H9 (cell line): ENCODE measurements at regions not wholly inside any gene's neighbourhood (a gene's known extent, or its start where the extent isn't known, plus 50 kb on each side); places are given as distances from the start of the nearest gene placed in this dataset.

ENCODE experiments used
- DNase-seq: peaks from one replicate; pipeline ENCODE4 v3.0.0-alpha.2; 2017
- H2AFZ ChIP-seq: one replicate; pipeline ENCODE4 v1.6.1; 2013; ENCODE audit warnings: mild to moderate bottlenecking, low read length, control low read depth, moderate library complexity
- H2AK5ac ChIP-seq: 2 replicates; pipeline ENCODE4 v1.6.1; 2013; ENCODE audit warnings: low read length, control low read depth, mixed read lengths; ENCODE audit not compliant: insufficient read length
- H2BK120ac ChIP-seq: one replicate; pipeline ENCODE4 v1.6.1; 2013; ENCODE audit warnings: low read depth, mild to moderate bottlenecking, low read length, control low read depth, inconsistent platforms; ENCODE audit not compliant: poor library complexity, severe bottlenecking
- H2BK12ac ChIP-seq: 2 replicates; pipeline ENCODE4 v1.6.1; 2013; ENCODE audit warnings: low read length, control low read depth, mixed read lengths, low read depth; ENCODE audit not compliant: insufficient read length
- H2BK15ac ChIP-seq: 2 replicates; pipeline ENCODE4 v1.6.1; 2013; ENCODE audit warnings: low read depth, low read length, control low read depth
- H2BK20ac ChIP-seq: one replicate; pipeline ENCODE4 v1.6.1; 2013; ENCODE audit warnings: low read depth, mild to moderate bottlenecking, low read length, control low read depth, inconsistent platforms; ENCODE audit not compliant: poor library complexity, severe bottlenecking
- H2BK5ac ChIP-seq: 2 replicates; pipeline ENCODE4 v1.6.1; 2013; ENCODE audit warnings: low read length, control low read depth, mixed read lengths; ENCODE audit not compliant: insufficient read length
- H3K14ac ChIP-seq: 2 replicates; pipeline ENCODE4 v1.6.1; 2013; ENCODE audit warnings: low read length, control low read depth; ENCODE audit not compliant: insufficient read depth
- H3K18ac ChIP-seq: 2 replicates; pipeline ENCODE4 v1.6.1; 2013; ENCODE audit warnings: low read depth, mild to moderate bottlenecking, mixed read lengths, low read length, control low read depth; ENCODE audit not compliant: insufficient read length
- H3K23ac ChIP-seq: 2 replicates; pipeline ENCODE4 v1.6.1; 2013; ENCODE audit warnings: low read length, control low read depth, mixed read lengths, low read depth; ENCODE audit not compliant: insufficient read length
- H3K23me2 ChIP-seq: 2 replicates; pipeline ENCODE4 v1.6.1; 2013; ENCODE audit warnings: low read depth, mild to moderate bottlenecking, mixed read lengths, low read length, control low read depth; ENCODE audit not compliant: insufficient read length, poor library complexity, severe bottlenecking
- H3K27ac ChIP-seq: 2 replicates; pipeline ENCODE4 v1.5.1; 2013; ENCODE audit warnings: low read length, control low read depth, mixed read lengths, low read depth; ENCODE audit not compliant: insufficient read length
- H3K27me3 ChIP-seq: 2 replicates; pipeline ENCODE4 v1.6.1; 2013; ENCODE audit warnings: low read length, control low read depth, inconsistent platforms; ENCODE audit not compliant: insufficient read depth
- H3K4ac ChIP-seq: 2 replicates; pipeline ENCODE4 v1.6.1; 2013; ENCODE audit warnings: low read depth, mild to moderate bottlenecking, control low read depth, inconsistent platforms, low read length, moderate library complexity
- H3K4me1 ChIP-seq: 2 replicates; pipeline ENCODE4 v1.6.1; 2013; ENCODE audit warnings: low read length, control low read depth, inconsistent platforms; ENCODE audit not compliant: insufficient read depth
- H3K4me2 ChIP-seq: 2 replicates; pipeline ENCODE4 v1.6.1; 2013; ENCODE audit warnings: low read length, control low read depth, mixed read lengths; ENCODE audit not compliant: insufficient read length, insufficient read depth
- H3K56ac ChIP-seq: 2 replicates; pipeline ENCODE4 v1.6.1; 2013; ENCODE audit warnings: low read depth, mild to moderate bottlenecking, mixed read lengths, low read length, control low read depth; ENCODE audit not compliant: insufficient read length
- H3K79me1 ChIP-seq: 2 replicates; pipeline ENCODE4 v1.6.1; 2013; ENCODE audit warnings: low read depth, mild to moderate bottlenecking, moderate library complexity, low read length, control low read depth, inconsistent platforms; ENCODE audit not compliant: insufficient read depth, poor library complexity, severe bottlenecking
- H3K79me2 ChIP-seq: 2 replicates; pipeline ENCODE4 v1.6.1; 2013; ENCODE audit warnings: low read length, control low read depth, inconsistent platforms; ENCODE audit not compliant: insufficient read depth
- H3K9ac ChIP-seq: 2 replicates; pipeline ENCODE4 v1.6.1; 2013; ENCODE audit warnings: low read length, control low read depth, mixed read lengths; ENCODE audit not compliant: insufficient read length; ENCODE audit errors: extremely low read depth
- H3K9me3 ChIP-seq: one replicate; pipeline ENCODE4 v1.6.1; 2013; ENCODE audit warnings: low read depth, low read length, inconsistent platforms; ENCODE audit not compliant: control insufficient read depth
- H3T11ph ChIP-seq: one replicate; pipeline ENCODE4 v1.6.1; 2013; ENCODE audit warnings: mild to moderate bottlenecking, low read length, control low read depth, inconsistent platforms
- H4K20me1 ChIP-seq: one replicate; pipeline ENCODE4 v1.6.1; 2013; ENCODE audit not compliant: control insufficient read depth, insufficient read length, insufficient read depth
- H4K5ac ChIP-seq: 2 replicates; pipeline ENCODE4 v1.6.1; 2013; ENCODE audit warnings: low read depth, mild to moderate bottlenecking, mixed read lengths, low read length, control low read depth; ENCODE audit not compliant: insufficient read length
- H4K8ac ChIP-seq: replicated peaks from 2 replicates; pipeline ENCODE4 v1.6.1; 2013; ENCODE audit warnings: low read length, control low read depth, mixed read lengths, low read depth; ENCODE audit not compliant: insufficient read length
- H4K91ac ChIP-seq: 2 replicates; pipeline ENCODE4 v1.6.1; 2013; ENCODE audit warnings: low read depth, mild to moderate bottlenecking, moderate library complexity, mixed read lengths, low read length, control low read depth; ENCODE audit not compliant: insufficient read length
- H3K27ac Mint-ChIP-seq, 3 experiments: 2 replicates in 2 of 3; 3 replicates in 1 of 3; pipeline ENCODE4 v1.8.0; 2020 to 2021; ENCODE audit warnings: mixed read lengths in 3 of 3, mild to moderate bottlenecking in 1 of 3, moderate library complexity in 1 of 3
- H3K27me3 Mint-ChIP-seq: 2 replicates; pipeline ENCODE4 v1.8.0; 2021; ENCODE audit warnings: low read depth, mild to moderate bottlenecking, moderate library complexity, mixed read lengths
- H3K36me3 Mint-ChIP-seq, 3 experiments: 2 replicates in 2 of 3; 3 replicates in 1 of 3; pipeline ENCODE4 v1.8.0; 2020 to 2021; ENCODE audit warnings: low read depth in 3 of 3, mixed read lengths in 3 of 3; ENCODE audit not compliant: insufficient read depth in 1 of 3
- H3K4me1 Mint-ChIP-seq, 2 experiments: 2 replicates each; pipeline ENCODE4 v1.8.0; 2020; ENCODE audit warnings: mixed read lengths in 2 of 2
- H3K4me3 Mint-ChIP-seq, 2 experiments: 2 replicates in 1 of 2; 3 replicates in 1 of 2; pipeline ENCODE4 v1.8.0; 2020 to 2021; ENCODE audit warnings: mild to moderate bottlenecking in 2 of 2, mixed read lengths in 2 of 2, moderate library complexity in 1 of 2
- H3K9me3 Mint-ChIP-seq, 2 experiments: 2 replicates in 1 of 2; 3 replicates in 1 of 2; pipeline ENCODE4 v1.8.0; 2020; ENCODE audit warnings: mild to moderate bottlenecking in 2 of 2, mixed read lengths in 2 of 2, moderate library complexity in 1 of 2
- CTCF ChIP-seq: fragments of 200-600 bp; sonication (generic); conservative IDR thresholded peaks from 3 replicates; pipeline ENCODE4 v1.8.0; 2021; ENCODE audit warnings: antibody characterized with exemption, mild to moderate bottlenecking

- no peak overlapping the region for H3K23ac ChIP-seq
- no peak overlapping the region for H2BK5ac ChIP-seq
- no peak for TF ChIP-seq CTCF
- no peak overlapping the region for H3K4me2 ChIP-seq
- no peaks in the 10 kb centered on the region for H3K4me1 ChIP-seq
- H4K8ac ChIP-seq, result no peak overlapping the region
- no peak overlapping the region for H4K91ac ChIP-seq
- H4K20me1 ChIP-seq, result no peaks in the 10 kb centered on the region
- no peak overlapping the region for H2BK120ac ChIP-seq
- H2BK12ac ChIP-seq, result no peak overlapping the region
- H3K9me3 Mint-ChIP-seq, result peaks cover 5% of the 10 kb centered on the region in 2 experiments; a peak in 4 of 5 replicates
- no peak overlapping the region for H3K27ac ChIP-seq
- no peaks in the 10 kb centered on the region for H3K9me3 ChIP-seq
- H3K4ac ChIP-seq, result no peak overlapping the region
- no peaks in the 10 kb centered on the region for H3K79me2 ChIP-seq
- H3K4me3 Mint-ChIP-seq, result no peak overlapping the region
- H3K27me3 Mint-ChIP-seq, result no peaks in the 10 kb centered on the region
- no peaks in the 10 kb centered on the region for H3K27me3 ChIP-seq
- H3K14ac ChIP-seq, result no peak overlapping the region
- H3K79me1 ChIP-seq, result no peaks in the 10 kb centered on the region
- H2AK5ac ChIP-seq, result no peak overlapping the region
- no peak overlapping the region for H3K56ac ChIP-seq
- H3K18ac ChIP-seq, result no peak overlapping the region
- H3K4me1 Mint-ChIP-seq, result peaks cover 0 to 4% of the 10 kb centered on the region in 2 experiments; a peak in 3 of 4 replicates
- DNase-seq, result no peak
- no peak overlapping the region for H4K5ac ChIP-seq
- H3K9ac ChIP-seq, result no peak overlapping the region
- H2AFZ ChIP-seq, result no peak overlapping the region
- no peaks in the 10 kb centered on the region for H3K23me2 ChIP-seq
- no peak overlapping the region for H3K27ac Mint-ChIP-seq
- no peak overlapping the region for H2BK20ac ChIP-seq
- H3T11ph ChIP-seq, result no peak overlapping the region
- H3K36me3 Mint-ChIP-seq, result peaks cover 0 to 13% (median 5%) of the 10 kb centered on the region in 3 experiments; a peak in 4 of 7 replicates
- no peak overlapping the region for H2BK15ac ChIP-seq
Measured at GRCh38 chr1:188224263-188224662, 1395.5 kb downstream of the PLA2G4A start.
